ENCODE measurements at regions not wholly inside any gene's neighbourhood (a gene's known extent, or its start where the extent isn't known, plus 50 kb on each side); places are given as distances from the start of the nearest gene placed in this dataset.

GRCh38 chr3:25153561-25153960 is 274.5 kb upstream of the RARB start:
- TF ChIP-seq, protein P1, sequence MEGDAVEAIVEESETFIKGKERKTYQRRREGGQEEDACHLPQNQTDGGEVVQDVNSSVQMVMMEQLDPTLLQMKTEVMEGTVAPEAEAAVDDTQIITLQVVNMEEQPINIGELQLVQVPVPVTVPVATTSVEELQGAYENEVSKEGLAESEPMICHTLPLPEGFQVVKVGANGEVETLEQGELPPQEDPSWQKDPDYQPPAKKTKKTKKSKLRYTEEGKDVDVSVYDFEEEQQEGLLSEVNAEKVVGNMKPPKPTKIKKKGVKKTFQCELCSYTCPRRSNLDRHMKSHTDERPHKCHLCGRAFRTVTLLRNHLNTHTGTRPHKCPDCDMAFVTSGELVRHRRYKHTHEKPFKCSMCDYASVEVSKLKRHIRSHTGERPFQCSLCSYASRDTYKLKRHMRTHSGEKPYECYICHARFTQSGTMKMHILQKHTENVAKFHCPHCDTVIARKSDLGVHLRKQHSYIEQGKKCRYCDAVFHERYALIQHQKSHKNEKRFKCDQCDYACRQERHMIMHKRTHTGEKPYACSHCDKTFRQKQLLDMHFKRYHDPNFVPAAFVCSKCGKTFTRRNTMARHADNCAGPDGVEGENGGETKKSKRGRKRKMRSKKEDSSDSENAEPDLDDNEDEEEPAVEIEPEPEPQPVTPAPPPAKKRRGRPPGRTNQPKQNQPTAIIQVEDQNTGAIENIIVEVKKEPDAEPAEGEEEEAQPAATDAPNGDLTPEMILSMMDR (IDR thresholded peaks at IDR 0.05; ENCODE audit: low read depth, low read length): no peak
- H3K4me3 ChIP-seq (ENCODE audit: low read depth, low read length): no peak overlapping the region

GRCh38 chr3:25155652-25156471 is 272.2 kb upstream of the RARB start:
- TF ChIP-seq, protein P1 (IDR thresholded peaks at IDR 0.05; ENCODE audit: low read depth, low read length): no peak
- no peak overlapping the region for H3K4me3 ChIP-seq (ENCODE audit: low read depth, low read length)

DNA sequence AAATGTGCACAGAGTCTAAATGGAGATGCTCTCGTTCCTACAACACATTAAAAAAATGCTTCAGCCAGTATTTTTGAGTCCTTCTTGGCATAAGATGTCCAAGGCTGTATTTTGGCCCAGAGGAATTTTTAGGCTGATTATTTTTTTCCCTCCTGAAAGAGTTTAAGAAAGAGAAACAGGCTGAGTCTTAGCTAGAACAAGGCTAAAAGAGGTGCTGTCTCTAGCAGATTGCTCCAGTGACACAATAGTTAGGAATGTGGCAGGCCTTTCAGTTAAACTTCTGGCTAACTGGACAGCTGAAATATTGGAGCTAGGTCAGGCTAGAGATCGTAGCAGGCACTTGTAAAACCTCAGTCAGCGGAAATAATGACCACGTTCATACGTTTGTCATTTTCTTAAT is 271.4 kb upstream of the RARB start:
- TF ChIP-seq, protein P1 (IDR thresholded peaks at IDR 0.05; ENCODE audit: low read depth, low read length): no peak
- H3K4me3 ChIP-seq (ENCODE audit: low read depth, low read length): no peak overlapping the region

DNA sequence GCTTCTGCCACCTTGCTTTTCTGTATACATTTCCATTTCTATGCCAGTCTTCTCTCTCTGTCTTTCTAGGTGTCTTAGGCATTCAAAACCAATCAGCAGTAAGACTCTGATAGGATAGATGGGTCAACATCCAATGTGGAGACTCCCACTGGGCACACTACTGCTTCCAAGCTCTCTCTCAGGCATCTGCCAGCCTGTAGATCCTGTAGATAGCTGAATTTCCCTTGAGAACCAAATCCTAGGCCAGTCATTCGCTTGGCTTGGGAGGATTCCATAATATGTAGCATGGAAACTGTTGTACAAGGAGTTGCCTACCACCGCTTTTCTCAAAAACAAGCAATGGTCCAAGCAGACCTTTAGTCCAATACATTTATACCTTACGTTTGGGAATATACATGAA is 262.8 kb upstream of the RARB start:
- TF ChIP-seq, protein P1 (IDR thresholded peaks at IDR 0.05; ENCODE audit: low read depth, low read length): no peak
- H3K4me3 ChIP-seq (ENCODE audit: low read depth, low read length): no peak overlapping the region

- TF ChIP-seq, protein P1 (IDR thresholded peaks at IDR 0.05; ENCODE audit: low read depth, low read length): no peak
- no peak overlapping the region for H3K4me3 ChIP-seq (ENCODE audit: low read depth, low read length)
These were observed 262.0 kb upstream of the RARB start for GRCh38 chr3:25166016-25166415.

DNA sequence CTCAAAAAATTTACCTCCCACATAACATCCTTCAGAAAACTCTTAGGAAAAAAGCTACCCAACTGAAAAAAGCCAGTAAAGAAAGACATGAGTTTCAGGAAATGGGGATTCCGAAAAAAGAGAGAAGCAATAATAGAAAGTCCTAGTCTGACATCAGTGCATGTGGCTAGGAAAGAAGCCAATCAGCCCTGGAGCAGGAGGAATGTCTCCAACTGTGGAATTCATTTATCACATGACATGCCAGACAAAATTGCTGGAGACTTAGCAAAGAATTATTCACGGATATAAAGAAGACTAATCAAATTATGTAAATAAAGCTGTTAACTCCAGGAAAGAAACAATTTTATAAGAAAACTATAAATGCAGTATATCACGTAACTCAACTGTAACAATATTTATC is 258.9 kb upstream of the RARB start:
- no peak overlapping the region for H3K4me3 ChIP-seq (ENCODE audit: low read depth, low read length)
- TF ChIP-seq, protein P1 (IDR thresholded peaks at IDR 0.05; ENCODE audit: low read depth, low read length): no peak

- no peak overlapping the region for H3K4me3 ChIP-seq (ENCODE audit: low read depth, low read length)
- TF ChIP-seq, protein P1 (IDR thresholded peaks at IDR 0.05; ENCODE audit: low read depth, low read length): no peak
These were observed 258.0 kb upstream of the RARB start for GRCh38 chr3:25170021-25170420.

Data from WI38 (cell line).